HG03565 (cell line): ENCODE measurements at regions not wholly inside any gene's neighbourhood (a gene's known extent, or its start where the extent isn't known, plus 50 kb on each side); places are given as distances from the start of the nearest gene placed in this dataset.

ENCODE experiments used
- ATAC-seq: cut with Tn5 transposase; IDR thresholded peaks from one replicate; pipeline ENCODE4 v1.9.1; 2021; ENCODE audit warnings: mild to moderate bottlenecking, moderate library complexity; ENCODE audit not compliant: unreplicated experiment

DNA sequence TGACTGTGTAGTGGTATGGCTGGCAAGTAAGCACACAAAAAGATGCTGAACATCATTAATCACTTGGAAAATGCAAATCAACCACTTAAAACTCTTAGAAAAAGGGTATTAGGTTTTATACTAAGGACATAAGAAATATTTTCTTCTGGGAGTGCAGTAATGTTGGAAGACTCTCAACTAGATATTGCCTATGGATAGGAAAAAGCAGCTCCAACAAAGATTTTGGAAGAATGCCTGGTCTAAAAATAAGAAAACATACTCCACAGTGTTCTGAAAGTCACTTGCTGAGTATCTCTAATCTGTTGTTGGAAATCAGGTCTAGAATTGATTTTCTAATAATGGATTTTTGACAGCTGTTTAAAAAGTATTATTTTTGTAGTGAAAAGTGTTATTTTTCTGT lies 50.8 kb upstream of the PHYHIPL start:
- no peak for ATAC-seq

GRCh38 chr10:59126261-59126660 lies 50.2 kb upstream of the PHYHIPL start:
- ATAC-seq: no peak
